ENCODE measurements at regions not wholly inside any gene's neighbourhood (a gene's known extent, or its start where the extent isn't known, plus 50 kb on each side); places are given as distances from the start of the nearest gene placed in this dataset.

DNA sequence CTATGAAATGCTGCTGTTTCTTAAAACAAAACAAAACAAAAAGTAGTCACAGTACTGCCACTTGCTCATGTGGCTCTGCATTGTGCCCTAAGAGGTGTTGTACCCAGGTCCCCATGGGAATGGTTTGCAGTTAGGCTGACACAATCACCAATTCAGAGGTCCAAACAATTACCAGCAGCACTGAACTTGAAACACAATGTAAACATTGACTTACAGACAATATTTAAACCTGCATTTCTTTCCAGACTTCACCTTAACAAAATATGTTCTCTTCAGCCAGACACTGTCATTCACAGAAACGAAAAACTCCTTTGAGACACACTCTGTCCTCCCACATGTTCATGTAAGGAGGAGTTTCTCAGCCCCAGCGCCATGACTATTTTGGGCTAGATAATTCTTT is 206.8 kb upstream of the ARG1 start:
- Histone ChIP-seq H3K9ac (ENCODE audit: low read depth, low read length) (no peak overlapping the region), H3K4ac (ENCODE audit: low read depth, low read length) (no peak overlapping the region), H3K27ac (ENCODE audit: insufficient read depth, low read length) (no peak overlapping the region), H2AK9ac (replicated peaks; ENCODE audit: low read depth, low read length, poor library complexity) (no peak overlapping the region), H4K5ac (ENCODE audit: low read depth, low read length) (no peak overlapping the region), H3K27me3 (ENCODE audit: control insufficient read depth, insufficient read depth, low read length) (peaks cover 10% of the 10 kb centered on the region), H3K36me3 (ENCODE audit: control insufficient read depth, insufficient read depth, low read length) (no peaks in the 10 kb centered on the region), H3K23ac (ENCODE audit: low read depth, low read length) (no peak overlapping the region), H3K4me2 (ENCODE audit: low read depth, low read length) (no peak overlapping the region), H4K8ac (ENCODE audit: low read depth in 2 of 2, low read length in 2 of 2) (no peak overlapping the region), H3K18ac (ENCODE audit: low read depth, low read length) (no peak overlapping the region), H4K20me1 (ENCODE audit: insufficient read depth, low read length) (no peaks in the 10 kb centered on the region), H3K14ac (replicated peaks; ENCODE audit: low read depth, low read length) (no peak overlapping the region), H4K91ac (ENCODE audit: insufficient read depth, low read depth, low read length) (no peak overlapping the region), H3K9me3 (ENCODE audit: control insufficient read depth, insufficient read depth, low read length) (no peaks in the 10 kb centered on the region), H2AFZ (replicated peaks; ENCODE audit: low read length, poor library complexity) (no peak overlapping the region), H3K79me1 (ENCODE audit: low read depth in 1 of 2, low read length in 2 of 2) (no peaks in the 10 kb centered on the region), H2BK20ac (ENCODE audit: low read depth, low read length) (no peak overlapping the region), H3K4me1 (ENCODE audit: control insufficient read depth, insufficient read depth, low read length) (no peaks in the 10 kb centered on the region), H2AK5ac (ENCODE audit: low read depth, low read length) (no peak overlapping the region), H3K56ac (ENCODE audit: extremely low read depth, insufficient read depth, low read length) (no peak overlapping the region), H2BK5ac (ENCODE audit: low read depth, low read length, poor library complexity, severe bottlenecking) (no peak overlapping the region), H2BK120ac (ENCODE audit: low read depth, low read length) (no peak overlapping the region), H3K9me1 (ENCODE audit: insufficient read depth, low read length) (no peaks in the 10 kb centered on the region), H2BK15ac (ENCODE audit: low read depth, low read length) (no peak overlapping the region), H3K4me3 (ENCODE audit: insufficient read depth, low read depth, low read length) (no peak overlapping the region)
- dilution Hi-C loops (cut with HindIII; ENCODE audit: low sequenced_read_pairs, unreplicated experiment), result no loop called here
- ATAC-seq (ENCODE audit: low read depth) (no peak), DNase-seq (no peak)
- WGBS, 2 experiments (ENCODE audit: extremely low coverage in 2 of 2, insufficient read length in 1 of 2), result no CpG with 5 or more reads among the region's 2 CpGs
- BruUV-seq (replicated peaks), result no TSS peak
- ChIA-PET POLR2A (ENCODE audit: unreplicated experiment) (no interaction called here), CTCF (no interaction called here)
- in situ Hi-C loops (cut with MboI; ENCODE audit: low sequenced_read_pairs), result no loop called here
- no peak for TF ChIP-seq SMC3 (IDR thresholded peaks at IDR 0.05; ENCODE audit: low read depth, low read length)
- no peak for TF ChIP-seq CHD1 (IDR thresholded peaks at IDR 0.05; ENCODE audit: low read depth, low read length)
- no peak for TF ChIP-seq MAFK (IDR thresholded peaks at IDR 0.05; ENCODE audit: low read depth, low read length)
- intact Hi-C loops (cut with micrococcal nuclease), result no loop called here
